ENCODE measurements at regions not wholly inside any gene's neighbourhood (a gene's known extent, or its start where the extent isn't known, plus 50 kb on each side); places are given as distances from the start of the nearest gene placed in this dataset.

DNA sequence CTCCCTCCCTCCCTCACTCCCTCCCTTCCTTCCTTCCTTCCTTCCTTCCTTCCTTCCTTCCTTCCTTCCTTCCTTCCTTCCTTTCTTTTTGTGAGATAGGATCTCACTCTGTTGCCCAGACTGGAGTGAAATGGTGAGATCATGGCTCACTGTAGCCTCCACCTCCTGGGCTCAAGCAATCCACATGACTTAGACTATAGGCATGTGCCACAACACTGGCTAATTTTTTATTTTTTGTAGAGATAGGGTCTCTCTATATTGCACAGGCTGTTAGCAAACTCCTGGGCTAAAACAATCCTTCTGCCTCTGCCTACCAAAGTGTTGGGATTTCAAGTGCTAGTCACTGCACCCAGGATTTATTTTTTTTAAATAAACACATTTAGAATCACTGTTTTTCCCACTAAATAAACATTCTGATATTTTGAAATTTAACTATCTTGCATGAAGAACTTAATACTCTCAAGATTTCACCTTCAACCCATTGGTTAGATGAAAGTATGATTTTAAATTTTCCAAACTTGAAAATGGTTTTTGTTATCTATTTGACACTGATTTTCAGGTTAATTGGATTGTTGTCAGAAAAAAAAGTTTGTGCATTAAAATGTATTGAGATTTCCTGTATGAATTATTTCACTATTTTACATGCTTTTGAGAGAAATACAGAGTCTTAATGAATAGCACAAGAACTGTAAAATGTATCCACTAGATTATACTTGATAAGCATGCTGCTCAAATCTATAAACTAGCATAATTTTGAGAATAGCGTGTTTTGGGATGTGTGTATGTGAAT is 745.1 kb downstream of the TSN start (continued):
- TF ChIP-seq MITF (IDR thresholded peaks at IDR 0.05) (no peak), ILK (tag; IDR thresholded peaks at IDR 0.05; ENCODE audit: borderline replicate concordance, low read depth) (no peak), ZNF551 (CRISPR knock-in tag; IDR thresholded peaks at IDR 0.05) (no peak), U2AF1 (optimal IDR thresholded peaks at IDR 0.05; ENCODE audit: low read depth, low read length) (no peak), SNIP1 (IDR thresholded peaks at IDR 0.05; ENCODE audit: low read depth) (no peak), ZKSCAN1 (IDR thresholded peaks at IDR 0.05; ENCODE audit: low read depth, low read length) (no peak), NFYB (IDR thresholded peaks at IDR 0.05; ENCODE audit: extremely low read depth, insufficient read length) (no peak), UBTF (IDR thresholded peaks at IDR 0.05; ENCODE audit: borderline replicate concordance in 1 of 2, low read depth in 2 of 2, low read length in 2 of 2) (no peak), ZNF780A (CRISPR knock-in tag; IDR thresholded peaks at IDR 0.05) (no peak), MED1 (CRISPR knock-in tag; IDR thresholded peaks at IDR 0.05; ENCODE audit: borderline replicate concordance) (no peak), DMBX1 (CRISPR knock-in tag; IDR thresholded peaks at IDR 0.05; ENCODE audit: borderline replicate concordance) (no peak), ETS2 (tag; IDR thresholded peaks at IDR 0.05; ENCODE audit: borderline replicate concordance, poor library complexity, severe bottlenecking) (no peak), TCF7L2 (IDR thresholded peaks at IDR 0.05; ENCODE audit: low read depth, low read length) (no peak)
